Gastrocnemius medialis (tissue), 4 donors: ENCODE measurements at regions not wholly inside any gene's neighbourhood (a gene's known extent, or its start where the extent isn't known, plus 50 kb on each side); places are given as distances from the start of the nearest gene placed in this dataset.

ENCODE experiments used
- POLR2A ChIP-seq, 2 donors: fragments of 450-650 bp; IDR thresholded peaks; one replicate each; pipeline ENCODE4 v1.6.1; 2017; ENCODE audit warnings: antibody characterized with exemption in 2 of 2, mild to moderate bottlenecking in 2 of 2, moderate library complexity in 2 of 2
- TF ChIP-seq, protein P1 (sequence below), 5 experiments: fragments of 450-650 bp in 3 of 5; fragments of 200-600 bp in 2 of 5; sonication (generic) in 2 of 5; IDR thresholded peaks in 4 of 5; conservative IDR thresholded peaks in 1 of 5; 1 replicate in 4 of 5; 2 replicates in 1 of 5; pipeline ENCODE4 v1.5.1; 2016 to 2019; ENCODE audit warnings: antibody characterized with exemption in 5 of 5, mild to moderate bottlenecking in 3 of 5, moderate library complexity in 3 of 5

DNA sequence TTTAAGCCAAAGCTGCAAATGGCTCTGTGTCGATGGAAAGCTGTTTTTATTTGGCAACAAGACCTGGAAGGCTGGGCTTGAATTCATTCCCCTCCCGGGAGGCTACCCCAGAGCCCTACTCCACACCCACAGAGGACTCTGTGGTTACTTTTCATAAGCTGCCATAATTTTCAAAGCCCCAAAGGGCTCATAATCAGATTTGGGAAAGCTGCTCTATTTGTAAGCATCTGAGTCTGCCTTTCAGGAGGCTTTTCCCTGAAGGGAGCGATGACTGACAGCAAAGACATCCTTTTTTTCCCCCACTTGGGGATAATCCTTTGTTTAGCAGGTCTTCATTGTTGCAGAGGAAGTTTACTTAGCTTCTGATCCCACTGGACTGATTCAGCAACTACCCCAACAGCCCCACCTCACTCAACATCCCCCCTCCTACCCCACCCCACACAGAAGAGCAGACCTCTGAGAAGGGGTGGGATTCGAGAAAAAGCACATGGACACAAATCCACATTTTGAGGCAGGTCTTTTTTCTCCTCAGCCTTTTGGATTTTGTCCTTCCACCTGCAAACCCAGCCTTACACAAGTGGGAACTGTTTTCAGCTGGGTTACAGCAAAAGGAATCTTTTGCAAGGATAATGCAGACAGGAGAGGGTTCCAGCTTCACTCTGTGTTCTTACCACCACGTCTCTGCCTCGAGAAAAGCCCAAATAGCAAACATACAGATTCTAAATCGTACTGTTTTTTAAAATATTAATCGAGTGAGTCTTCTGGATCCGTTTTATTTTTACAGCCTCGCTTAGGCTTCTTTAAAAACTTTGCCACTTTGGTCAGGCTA is 244.4 kb upstream of the TUT7 start:
- TF ChIP-seq, protein P1, sequence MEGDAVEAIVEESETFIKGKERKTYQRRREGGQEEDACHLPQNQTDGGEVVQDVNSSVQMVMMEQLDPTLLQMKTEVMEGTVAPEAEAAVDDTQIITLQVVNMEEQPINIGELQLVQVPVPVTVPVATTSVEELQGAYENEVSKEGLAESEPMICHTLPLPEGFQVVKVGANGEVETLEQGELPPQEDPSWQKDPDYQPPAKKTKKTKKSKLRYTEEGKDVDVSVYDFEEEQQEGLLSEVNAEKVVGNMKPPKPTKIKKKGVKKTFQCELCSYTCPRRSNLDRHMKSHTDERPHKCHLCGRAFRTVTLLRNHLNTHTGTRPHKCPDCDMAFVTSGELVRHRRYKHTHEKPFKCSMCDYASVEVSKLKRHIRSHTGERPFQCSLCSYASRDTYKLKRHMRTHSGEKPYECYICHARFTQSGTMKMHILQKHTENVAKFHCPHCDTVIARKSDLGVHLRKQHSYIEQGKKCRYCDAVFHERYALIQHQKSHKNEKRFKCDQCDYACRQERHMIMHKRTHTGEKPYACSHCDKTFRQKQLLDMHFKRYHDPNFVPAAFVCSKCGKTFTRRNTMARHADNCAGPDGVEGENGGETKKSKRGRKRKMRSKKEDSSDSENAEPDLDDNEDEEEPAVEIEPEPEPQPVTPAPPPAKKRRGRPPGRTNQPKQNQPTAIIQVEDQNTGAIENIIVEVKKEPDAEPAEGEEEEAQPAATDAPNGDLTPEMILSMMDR (IDR thresholded peaks at IDR 0.05 in 4 of 5, conservative IDR thresholded peaks at IDR 0.05 in 1 of 5): no peak
- TF ChIP-seq POLR2A (IDR thresholded peaks at IDR 0.05): no peak
